Stimulated activated CD4-positive, alpha-beta T cell treated with anti-CD3 and anti-CD28 coated beads, Interleukin-15, amount 100 ng/mL, for 48 hours (primary cell): ENCODE measurements at regions not wholly inside any gene's neighbourhood (a gene's known extent, or its start where the extent isn't known, plus 50 kb on each side); places are given as distances from the start of the nearest gene placed in this dataset.
"Not testable (repeated sequence)": the region's sequence is repeated elsewhere in the genome, so short reads cannot be mapped to it uniquely, and the experiment has no call there.

ENCODE experiments used
- DNase-seq, 2 donors: peaks; one replicate each; pipeline ENCODE4 v3.0.0-alpha.2; 2020; ENCODE audit warnings: low read depth in 2 of 2

DNA sequence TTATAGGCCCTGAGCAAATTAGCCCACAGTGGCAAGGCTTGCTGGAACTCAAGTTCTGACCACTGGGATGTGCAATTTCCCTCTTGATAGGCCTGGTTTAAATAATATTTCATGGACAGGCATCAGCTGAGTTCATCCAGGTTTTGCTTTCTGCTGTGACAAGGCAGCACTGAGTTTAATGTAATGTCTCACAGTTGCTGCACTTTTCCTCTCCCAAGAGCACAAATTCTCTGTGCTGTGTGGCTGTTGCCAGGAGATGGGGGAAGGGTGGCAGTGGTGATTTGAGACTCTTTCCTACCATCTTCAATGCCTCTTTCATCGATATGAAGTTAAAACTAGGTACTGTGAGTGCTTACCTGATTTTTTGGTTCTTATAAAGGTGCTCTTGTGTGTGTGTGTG is 272.8 kb upstream of the STXBP6 start:
- no peak for DNase-seq

DNA sequence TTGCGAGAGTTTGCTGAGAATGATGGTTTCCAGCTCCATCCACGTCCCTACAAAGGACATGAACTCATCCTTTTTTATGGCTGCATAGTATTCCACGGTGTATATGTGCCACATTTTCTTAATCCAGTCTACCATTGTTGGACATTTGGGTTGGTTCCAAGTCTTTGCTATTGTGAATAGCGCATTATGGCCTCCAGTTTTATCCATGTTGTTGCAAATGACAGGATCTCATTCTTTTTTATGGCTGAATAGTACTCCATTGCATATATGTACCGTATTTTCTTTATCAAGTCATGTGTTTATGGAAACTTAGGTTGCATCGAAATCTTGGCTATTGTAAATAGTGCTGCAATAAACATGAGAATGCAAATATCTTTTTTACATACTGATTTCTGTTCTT is 266.1 kb upstream of the STXBP6 start:
- DNase-seq, result not testable (repeated sequence)

DNA sequence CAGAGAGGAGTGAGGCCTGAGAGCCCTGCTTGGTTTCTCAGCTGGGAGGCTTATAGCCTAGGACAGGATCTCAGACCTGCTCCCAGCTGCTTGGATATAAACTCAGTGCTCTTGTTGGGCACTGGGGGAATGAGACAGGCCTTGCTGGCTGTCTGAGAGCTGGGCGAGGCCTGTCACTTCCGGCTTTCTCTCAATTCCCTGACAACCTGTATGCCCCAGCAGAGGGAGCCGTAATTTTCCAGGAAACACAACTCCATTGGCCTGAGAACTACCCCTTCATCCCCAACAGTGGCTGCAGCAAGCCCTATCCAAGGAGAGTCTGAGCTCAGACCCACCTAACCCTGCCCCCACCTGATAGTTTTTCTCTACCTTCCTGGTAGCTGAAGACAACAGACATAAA is 258.3 kb upstream of the STXBP6 start:
- no peak for DNase-seq

DNA sequence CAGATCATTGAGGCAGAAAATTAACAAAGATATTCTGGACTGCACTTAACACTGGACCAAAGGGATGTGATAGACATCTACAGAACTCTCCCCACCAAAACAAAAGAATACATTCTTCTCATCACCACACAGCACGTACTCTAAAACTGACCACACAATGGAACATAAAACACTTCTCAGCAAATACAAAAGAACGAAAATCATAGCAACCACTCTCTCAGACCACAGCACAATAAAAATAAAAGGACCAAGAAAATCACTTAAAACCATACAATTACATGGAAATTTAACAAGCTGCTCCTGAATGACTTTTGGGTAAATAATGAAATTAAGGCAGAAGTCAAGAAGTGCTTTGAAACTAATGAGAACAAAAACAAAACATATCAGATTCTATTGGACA is 254.0 kb upstream of the STXBP6 start:
- DNase-seq, result no peak

DNA sequence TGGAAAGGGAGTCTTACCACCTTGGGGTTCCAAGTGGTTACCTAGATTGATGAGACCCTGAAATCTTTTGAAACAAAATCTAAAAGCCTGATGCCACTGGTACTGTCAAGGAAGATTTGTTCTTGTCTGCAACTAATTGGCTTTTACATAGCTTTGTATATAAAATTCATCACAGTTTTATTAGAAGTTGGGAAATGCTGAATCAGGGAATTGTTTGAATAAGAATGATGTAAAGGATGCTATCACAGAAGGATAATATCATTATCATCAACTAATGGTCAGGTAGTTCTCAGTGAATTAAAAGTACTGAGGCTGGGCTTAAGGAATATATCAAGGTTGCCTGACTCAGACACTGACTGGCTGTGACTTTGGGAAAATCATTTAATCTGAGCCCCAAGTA is 248.3 kb upstream of the STXBP6 start:
- no peak for DNase-seq

DNA sequence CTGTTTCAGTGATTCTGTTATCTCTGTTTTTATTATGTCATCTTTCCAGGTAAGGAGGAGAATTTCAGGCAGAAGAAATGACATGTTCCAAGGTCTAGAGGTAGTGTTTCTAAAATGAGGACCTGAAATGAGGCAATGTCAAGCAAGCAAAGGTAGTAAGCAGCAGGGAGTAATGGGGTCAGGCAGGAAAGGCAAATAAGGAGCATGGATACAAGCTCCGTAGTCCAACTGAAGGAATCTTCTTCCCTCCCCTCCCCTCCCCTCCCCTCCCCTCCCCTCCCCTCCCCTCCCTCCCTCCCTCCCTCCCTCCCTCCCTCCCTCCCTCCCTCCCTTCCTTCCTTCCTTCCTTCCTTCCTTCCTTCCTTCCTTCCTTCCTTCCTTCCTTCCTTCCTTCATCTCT is 240.2 kb upstream of the STXBP6 start:
- not testable (repeated sequence) for DNase-seq

DNA sequence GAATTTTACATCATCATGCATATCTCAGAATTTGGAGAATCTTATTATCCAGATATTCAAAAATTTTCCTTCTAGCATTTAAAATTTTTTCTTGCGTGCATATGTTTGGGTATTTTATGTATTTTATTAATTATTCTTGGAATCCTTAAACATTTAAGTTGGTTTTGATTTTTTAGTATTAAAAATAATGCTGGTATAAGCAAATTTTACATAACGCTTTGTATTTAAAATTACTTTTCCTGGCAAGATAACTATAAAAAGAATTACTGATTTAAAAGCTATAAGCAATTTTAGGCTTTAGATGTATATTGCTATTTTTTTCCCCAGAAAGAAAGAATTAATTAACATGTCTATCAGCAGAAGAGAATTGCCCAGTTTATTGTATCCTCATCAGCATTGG is 224.6 kb upstream of the STXBP6 start:
- no peak for DNase-seq

DNA sequence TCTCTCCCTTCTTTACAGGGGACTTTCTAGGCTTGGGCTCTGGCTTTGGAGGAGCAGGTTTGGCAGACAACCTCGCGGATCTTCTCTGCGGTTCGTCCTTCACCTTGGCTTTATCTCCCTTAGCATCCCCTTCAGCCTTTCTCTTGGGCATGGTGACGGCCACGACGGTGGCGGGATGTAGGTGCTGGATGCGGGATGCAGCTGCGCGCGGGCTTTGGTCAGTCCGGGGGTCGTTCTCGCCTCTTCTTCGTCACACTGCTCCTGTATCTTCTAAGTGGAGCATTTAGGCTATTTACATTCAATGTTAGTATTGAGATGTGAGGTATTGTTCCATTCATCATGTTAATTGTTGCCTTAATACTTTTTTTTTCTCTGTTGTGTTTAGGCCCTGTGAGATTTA is 217.2 kb upstream of the STXBP6 start:
- DNase-seq, result no peak

DNA sequence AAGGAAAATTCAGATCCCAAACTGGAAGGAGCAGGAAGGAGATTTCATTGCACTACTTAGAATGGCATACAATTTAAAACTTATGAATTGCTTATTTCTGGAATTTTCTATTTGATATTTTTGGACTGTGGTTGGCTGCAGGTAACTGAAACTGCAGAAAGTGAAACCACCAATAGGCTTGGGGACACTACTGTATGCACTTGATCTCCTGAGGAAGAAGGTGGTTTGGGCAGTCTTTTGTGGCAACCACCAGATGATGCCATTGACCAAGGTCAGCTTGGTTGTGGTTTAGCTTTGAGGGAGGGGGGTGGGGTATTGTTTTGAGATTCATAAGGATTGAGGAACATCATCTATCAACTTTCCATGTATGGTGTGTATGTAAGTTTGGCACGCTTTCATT is 209.5 kb upstream of the STXBP6 start:
- DNase-seq, result no peak

DNA sequence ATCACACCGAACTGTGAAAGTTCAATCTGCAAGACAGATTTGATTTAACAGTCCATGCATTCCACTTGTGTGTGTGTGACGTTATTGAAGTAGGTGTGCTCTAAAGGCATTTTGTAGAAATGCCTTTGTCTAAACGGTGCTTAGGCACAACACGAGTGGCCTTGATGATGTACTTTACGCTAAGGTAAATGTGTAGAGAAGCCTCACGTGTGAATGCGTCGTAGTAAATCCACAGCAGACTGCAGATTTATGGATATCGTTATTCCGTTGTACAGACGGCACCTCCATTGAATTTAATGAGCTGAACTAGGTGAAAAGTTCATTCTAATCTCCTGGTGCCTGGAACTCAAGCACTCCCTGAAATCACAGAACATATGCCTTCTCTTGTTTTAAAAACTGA is 202.8 kb upstream of the STXBP6 start:
- DNase-seq, result no peak

DNA sequence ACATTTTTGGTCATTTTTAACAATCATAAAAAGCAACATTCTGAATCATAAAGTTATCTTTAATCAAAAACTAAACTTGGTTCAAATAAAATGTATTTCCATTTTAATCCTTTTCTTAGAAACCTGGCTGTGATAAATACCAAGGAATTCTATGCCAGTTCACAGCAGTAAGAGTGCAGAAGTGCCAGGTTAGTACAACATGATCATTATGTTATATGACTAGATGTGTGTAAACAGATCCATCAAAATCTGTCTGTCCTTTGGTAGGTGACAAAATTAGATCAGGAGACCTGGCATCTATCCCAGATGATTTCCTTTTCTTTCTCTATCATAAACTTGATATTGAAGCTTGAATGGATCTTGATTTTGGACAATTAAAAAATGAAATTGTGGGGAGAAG is 200.6 kb upstream of the STXBP6 start:
- no peak for DNase-seq

DNA sequence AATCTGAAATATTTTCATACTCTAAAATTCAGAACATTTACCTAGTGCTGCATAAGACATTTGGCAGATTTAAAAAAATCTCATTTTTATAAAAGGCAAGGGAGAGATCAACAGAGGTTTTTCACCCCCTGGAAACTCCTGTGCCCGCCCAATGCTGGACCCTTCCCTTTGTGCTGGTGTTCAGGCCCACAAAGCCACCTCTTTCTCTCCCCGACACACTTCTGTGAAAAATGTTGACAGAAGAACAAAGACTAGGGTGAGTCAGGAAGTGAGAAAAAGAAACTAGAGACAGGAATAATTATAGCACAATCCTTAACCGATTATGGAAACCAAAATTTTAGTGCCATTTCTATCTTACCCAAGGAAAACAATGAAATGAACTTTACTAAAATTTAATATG is 197.7 kb upstream of the STXBP6 start:
- DNase-seq, result no peak

DNA sequence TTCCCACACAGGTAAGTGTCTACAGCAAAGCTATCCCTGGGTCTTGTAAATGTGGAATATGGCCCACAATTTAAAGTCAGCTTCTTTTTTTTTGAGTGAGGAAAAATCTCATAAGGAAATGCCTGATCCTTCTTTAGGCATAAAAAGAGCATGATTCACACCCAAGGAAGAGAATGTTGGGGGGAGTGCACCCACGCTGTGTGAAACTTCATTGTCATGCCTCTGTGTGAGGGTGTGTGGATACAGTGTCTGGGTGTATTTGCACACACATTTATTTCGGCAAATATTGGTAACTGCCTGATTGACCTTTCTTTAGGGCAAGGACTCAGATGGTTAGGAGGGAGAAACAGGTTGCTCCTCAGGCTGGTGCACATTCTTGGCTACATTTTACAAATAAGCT is 196.8 kb upstream of the STXBP6 start:
- no peak for DNase-seq

DNA sequence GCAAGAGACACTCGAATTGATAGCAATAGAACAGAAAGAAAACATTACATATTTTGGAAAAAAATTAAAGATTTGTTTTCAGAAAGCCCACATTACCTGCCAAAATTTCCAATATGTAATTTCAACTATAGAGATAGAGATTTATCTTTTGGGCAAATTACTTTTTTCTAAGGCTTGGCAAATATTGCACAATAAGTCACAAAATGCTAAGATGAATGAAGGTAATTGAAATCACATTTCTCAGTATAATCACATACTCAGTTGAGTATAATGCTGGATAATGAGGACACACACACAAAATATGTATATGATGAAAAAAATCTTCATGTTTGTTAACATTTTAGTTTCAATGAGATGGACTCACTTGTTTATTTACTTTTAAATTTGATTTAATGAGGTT is 189.2 kb upstream of the STXBP6 start:
- no peak for DNase-seq

DNA sequence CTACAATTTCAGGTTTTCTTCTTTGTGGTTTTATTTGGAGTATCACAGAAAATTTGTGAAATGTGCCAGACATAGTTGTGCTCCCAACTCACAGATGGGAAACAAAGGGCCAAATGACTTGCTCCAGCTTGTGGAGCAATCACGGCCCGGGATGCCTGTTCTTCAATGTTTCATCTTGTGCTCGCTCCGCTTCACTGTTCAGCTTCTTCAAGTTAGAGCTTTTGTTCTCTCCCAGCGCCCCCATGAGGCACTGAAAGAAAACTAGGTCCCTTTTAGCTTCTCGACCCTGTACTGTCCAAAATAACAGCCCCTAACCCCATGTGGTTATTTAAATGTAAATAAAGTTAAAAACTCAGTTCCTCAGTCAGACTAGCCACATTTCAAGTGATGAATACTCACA is 187.9 kb upstream of the STXBP6 start:
- no peak for DNase-seq

DNA sequence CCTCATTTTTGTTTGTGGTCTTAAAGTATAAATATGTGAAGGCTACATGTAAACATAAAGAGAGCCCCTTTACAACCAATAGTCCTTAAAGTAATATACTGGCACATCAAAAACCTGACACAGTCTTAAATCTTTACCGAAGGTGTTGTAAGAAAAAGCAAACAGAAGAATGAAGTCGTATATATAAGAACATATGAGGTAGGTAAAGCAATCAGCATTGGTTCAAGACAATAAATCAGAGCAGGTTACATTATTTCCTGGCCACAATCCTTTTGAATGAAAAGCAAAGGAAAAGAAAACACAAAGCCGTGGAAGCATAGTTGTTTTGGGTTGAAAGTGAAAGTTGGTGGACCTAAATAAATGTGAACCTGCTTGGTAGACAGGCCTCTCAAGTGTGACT is 183.7 kb upstream of the STXBP6 start:
- DNase-seq, result no peak

DNA sequence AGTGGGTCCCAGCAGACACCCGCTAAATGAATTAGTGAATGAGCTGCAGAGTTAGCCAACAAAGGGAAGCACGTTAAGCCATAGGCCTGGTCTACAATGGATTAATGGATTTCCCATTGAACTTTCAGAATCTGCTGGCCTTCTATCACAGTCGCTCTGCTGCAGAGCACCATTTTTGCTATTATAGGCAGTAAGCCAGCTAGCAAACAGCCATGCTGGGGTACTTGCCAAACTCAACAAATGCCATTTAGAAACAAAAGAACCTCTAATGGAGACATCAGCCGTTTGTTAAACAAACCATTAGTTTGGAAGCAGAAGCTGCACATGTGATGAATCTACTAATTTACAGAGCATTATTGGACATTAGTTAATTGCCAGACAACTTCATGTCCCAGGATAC is 181.1 kb upstream of the STXBP6 start:
- no peak for DNase-seq

DNA sequence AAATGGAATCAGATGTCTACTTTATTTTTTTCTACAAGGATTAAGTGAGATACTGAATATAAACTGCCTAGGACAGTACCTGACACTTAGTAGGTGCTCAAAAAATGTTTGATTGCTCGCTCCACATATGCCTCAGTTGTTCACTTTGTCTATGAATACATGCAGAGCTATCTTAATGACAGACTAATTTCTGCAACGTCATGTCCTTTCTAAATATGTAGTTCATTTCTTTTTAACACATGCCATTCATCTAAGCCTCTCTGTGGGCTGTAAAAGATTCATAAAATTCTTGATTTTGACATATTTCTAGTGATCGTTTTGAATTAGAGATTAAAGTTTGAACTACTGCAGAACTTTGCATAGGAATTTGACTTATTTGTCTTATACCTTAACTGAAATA is 176.3 kb upstream of the STXBP6 start:
- DNase-seq, result no peak

DNA sequence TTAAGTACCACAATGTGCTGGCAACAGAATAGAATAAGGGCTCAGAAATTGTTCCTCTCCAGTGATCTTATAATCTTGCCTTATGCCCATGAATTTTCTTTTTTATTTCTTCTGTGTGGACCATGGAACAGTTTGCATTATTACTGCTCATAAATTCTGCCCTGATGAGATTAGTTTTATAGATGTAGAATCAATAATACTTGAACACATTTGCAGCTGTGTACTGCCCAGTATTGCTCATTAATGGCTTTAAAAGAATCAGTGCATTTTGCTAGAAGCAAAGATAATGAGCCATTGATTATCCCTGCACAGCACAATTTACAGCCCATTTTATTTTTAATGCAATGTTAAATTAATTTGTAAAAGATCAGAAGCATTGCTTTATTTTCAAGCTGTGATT is 172.3 kb upstream of the STXBP6 start:
- no peak for DNase-seq

DNA sequence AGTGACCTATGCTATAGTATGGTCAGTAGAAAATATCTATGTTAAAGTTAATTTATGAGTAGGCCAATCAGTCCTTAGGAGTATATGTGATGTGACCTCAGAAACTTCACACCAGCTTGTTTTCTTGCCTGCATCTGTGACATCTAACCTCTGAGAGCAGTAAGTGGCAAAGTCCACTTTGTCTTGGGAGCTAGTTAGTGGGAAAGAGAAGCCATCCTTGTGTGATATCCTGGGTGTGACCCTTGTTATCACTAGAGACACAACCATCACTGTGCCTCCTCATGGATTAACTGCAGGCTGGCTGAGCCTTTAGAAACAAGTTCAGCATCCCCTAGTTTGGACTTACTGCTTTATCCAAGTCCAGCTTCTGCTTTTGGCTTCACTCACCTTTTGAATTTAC is 170.6 kb upstream of the STXBP6 start:
- DNase-seq, result no peak

DNA sequence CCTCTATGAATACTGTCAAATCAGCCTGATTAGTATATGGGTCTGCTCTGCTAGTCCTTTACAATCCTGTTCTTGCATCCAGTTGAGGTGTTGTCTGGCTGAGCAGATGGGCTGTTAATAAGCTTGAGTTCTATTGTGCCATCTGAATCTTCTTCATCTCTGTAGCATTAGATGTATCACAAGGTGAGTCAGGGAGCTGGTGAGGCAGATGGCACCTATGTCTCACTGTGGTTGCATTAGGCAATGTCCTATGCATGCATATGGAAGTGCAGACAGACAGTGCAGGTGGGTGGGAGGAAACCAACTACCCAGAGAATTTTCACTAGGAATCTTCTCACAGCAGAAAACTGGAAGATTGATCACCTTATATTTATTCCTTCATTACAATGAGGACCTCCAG is 165.7 kb upstream of the STXBP6 start:
- no peak for DNase-seq

DNA sequence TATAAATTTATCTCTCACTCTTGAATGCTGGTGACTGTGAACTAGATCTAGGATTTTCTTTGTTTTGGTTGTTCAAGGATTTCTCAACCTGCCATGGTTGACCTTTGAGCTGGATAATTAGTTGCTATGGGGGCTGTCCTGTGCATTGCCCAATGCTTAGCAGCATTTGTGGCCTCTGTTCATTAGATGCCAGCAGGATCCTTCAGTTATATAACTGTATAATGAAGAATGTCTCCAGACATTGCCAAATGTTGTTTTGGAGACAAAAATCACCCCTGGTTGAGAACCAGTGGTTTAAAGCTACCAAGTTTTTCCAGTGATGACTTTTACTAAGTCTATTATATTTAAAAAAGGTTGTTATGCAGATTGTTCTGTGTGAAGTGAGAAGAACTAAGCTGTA is 147.9 kb upstream of the STXBP6 start:
- DNase-seq, result no peak

DNA sequence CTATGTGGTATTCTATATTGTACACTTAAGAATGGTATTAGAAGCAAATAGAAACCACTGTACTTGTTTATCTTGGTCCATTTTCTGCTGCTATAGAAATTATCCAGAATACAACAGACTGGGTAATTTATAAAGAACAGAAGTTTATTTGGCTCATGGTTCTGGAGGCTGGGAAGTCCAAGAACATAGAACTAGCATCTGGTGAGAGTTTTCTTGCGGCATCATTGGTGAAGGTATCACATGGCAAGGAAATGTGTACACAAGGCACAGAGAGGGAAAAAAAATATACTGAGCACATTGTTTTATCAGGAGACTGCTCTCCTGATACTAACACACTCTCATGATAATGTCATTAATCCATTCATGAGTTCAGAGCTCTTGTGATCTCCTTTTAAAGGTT is 130.3 kb upstream of the STXBP6 start:
- no peak for DNase-seq

DNA sequence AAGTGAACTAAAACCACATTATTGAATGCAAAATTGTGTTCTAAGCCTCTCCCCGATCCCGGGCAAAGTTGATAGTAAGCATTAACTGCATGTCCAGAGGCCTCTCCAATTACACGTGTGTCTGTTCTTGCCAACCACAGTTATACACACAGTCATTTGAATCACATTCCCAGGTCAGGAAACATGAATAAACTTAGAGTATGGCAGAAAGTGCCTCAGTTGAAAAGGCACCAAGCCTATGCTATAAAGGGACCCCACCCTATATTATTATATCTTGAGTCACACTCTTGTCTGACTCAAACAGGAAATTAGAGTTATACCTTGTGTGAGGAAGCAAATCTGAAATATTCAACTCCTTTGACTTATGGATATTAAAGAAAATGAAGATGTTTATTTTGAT is 128.3 kb upstream of the STXBP6 start:
- DNase-seq, result no peak
